ENCODE measurements at regions not wholly inside any gene's neighbourhood (a gene's known extent, or its start where the extent isn't known, plus 50 kb on each side); places are given as distances from the start of the nearest gene placed in this dataset.

DNA sequence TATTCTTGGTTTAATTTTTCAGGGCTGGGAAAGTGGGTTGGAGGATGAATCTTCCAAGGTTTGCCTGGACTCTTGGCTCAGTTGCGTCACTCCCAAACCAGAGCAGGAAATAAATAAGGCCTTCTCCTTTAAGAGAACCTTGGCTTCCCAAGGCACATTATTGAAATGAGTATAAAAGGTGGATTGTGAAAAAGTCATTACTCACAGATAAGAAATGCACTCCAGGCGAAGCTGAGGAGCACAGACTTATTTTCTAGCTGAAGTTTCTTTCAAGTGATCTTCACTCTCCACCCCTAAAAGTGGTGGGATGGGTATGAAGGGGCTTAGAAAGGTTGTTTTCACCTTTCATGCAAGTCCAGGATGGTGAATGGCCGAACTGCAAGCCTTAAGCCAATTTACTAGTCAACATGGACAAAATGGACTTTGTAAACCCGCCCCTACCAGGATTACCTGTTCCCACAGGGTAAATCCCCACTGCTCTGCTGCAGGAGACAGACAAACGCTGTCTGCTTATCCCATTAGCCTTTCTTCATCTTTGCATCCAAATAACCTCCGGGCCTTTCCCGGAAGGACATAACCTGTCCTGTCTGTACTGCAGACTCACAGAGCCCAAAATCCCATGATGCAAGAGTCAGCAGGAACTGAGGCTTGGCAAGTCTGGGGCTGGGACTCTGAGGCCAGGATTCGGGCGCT is 207.6 kb downstream of the BCL11B start:
- no peak for TF ChIP-seq SIN3A (IDR thresholded peaks at IDR 0.05; ENCODE audit: borderline replicate concordance, low read depth, low read length)
- no peak for TF ChIP-seq RXRA (IDR thresholded peaks at IDR 0.05; ENCODE audit: borderline replicate concordance, low read depth)
- no peak for TF ChIP-seq CHD2 (IDR thresholded peaks at IDR 0.05; ENCODE audit: low read length, partially characterized antibody)
- TF ChIP-seq, protein P1, sequence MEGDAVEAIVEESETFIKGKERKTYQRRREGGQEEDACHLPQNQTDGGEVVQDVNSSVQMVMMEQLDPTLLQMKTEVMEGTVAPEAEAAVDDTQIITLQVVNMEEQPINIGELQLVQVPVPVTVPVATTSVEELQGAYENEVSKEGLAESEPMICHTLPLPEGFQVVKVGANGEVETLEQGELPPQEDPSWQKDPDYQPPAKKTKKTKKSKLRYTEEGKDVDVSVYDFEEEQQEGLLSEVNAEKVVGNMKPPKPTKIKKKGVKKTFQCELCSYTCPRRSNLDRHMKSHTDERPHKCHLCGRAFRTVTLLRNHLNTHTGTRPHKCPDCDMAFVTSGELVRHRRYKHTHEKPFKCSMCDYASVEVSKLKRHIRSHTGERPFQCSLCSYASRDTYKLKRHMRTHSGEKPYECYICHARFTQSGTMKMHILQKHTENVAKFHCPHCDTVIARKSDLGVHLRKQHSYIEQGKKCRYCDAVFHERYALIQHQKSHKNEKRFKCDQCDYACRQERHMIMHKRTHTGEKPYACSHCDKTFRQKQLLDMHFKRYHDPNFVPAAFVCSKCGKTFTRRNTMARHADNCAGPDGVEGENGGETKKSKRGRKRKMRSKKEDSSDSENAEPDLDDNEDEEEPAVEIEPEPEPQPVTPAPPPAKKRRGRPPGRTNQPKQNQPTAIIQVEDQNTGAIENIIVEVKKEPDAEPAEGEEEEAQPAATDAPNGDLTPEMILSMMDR (IDR thresholded peaks at IDR 0.05): no peak
- TF ChIP-seq MXI1 (IDR thresholded peaks at IDR 0.05; ENCODE audit: low read depth, low read length): no peak
- TF ChIP-seq, protein P2, sequence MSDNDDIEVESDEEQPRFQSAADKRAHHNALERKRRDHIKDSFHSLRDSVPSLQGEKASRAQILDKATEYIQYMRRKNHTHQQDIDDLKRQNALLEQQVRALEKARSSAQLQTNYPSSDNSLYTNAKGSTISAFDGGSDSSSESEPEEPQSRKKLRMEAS (IDR thresholded peaks at IDR 0.05; ENCODE audit: low read depth): no peak
- TF ChIP-seq TCF12 (IDR thresholded peaks at IDR 0.05): no peak
- no peak for TF ChIP-seq RFX5 (IDR thresholded peaks at IDR 0.05; ENCODE audit: low read length)
- no peak for TF ChIP-seq SMC3 (IDR thresholded peaks at IDR 0.05; ENCODE audit: low read depth, low read length)
- TF ChIP-seq FOSL2 (IDR thresholded peaks at IDR 0.05; ENCODE audit: borderline replicate concordance, low read depth): no peak
- no peak for TF ChIP-seq POLR2AphosphoS5 (IDR thresholded peaks at IDR 0.05; ENCODE audit: low read depth, low read length)
- no peak for TF ChIP-seq GATA2 (CRISPR knock-in tag; IDR thresholded peaks at IDR 0.05)
- TF ChIP-seq, protein P3, sequence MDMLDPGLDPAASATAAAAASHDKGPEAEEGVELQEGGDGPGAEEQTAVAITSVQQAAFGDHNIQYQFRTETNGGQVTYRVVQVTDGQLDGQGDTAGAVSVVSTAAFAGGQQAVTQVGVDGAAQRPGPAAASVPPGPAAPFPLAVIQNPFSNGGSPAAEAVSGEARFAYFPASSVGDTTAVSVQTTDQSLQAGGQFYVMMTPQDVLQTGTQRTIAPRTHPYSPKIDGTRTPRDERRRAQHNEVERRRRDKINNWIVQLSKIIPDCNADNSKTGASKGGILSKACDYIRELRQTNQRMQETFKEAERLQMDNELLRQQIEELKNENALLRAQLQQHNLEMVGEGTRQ (IDR thresholded peaks at IDR 0.05; ENCODE audit: borderline replicate concordance, low read depth, low read length): no peak
- TF ChIP-seq JUND (IDR thresholded peaks at IDR 0.05): no peak

Measured in SK-N-SH (cell line).